ENCODE measurements at regions not wholly inside any gene's neighbourhood (a gene's known extent, or its start where the extent isn't known, plus 50 kb on each side); places are given as distances from the start of the nearest gene placed in this dataset.

- peak; percentile 63 for DNase-seq (ENCODE audit: low read depth)
These were observed 101.8 kb downstream of the SAMD9 start for GRCh38 chr7:93015779-93016481.

DNA sequence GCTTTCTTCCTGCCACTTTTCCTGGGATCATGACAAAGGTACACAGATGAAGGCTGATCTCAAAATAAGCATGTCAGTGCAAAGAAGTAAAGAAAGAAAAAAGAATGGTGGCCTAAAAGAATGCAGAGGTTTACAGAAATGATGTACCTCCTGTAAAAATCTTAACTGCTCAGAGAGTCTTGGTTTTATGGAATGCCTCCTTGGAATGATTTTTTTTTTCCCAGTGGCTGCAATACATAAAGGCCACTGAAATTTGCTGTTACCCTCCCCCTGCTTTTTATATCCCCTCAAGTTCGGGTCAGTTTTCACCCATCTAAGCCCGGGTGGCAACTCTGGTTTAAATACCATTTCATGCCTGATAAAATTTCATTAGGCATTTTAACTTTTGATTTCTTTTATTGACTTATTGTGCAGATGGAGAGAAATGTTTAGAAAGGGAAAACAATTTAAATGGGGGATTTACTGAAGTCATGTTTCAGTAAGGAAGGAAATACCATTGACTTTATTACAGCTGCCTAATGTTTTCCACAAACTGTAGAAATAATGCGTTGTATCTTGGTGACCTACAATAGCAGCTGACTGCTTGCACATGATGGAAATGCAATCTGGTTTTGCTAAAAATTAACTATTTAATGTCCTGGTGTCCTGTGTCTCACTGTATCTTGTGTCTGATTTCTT lies 102.5 kb downstream of the SAMD9 start:
- no peak for DNase-seq (ENCODE audit: low read depth)

DNA sequence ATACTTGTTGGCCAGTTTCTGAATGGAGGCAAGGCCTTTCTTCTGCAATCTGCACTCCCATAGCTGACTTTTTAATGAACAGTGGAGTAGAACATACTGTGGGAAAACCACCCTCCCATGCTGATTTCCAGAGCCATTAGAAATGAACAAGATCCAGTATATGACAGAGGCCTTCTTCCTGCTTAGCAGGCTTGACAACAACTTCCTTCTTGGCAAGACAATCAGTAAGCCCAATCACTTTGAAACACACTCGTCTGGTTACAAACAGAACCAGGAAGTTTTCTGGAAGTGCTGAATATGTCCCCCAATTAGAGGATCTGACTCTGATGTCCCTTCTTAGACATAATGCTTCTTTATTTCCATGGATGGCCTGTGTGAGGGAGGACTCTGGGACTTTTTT lies 103.4 kb downstream of the SAMD9 start:
- DNase-seq (ENCODE audit: low read depth), result peak; percentile 29

GRCh38 chr7:93013446-93014061 lies 104.2 kb downstream of the SAMD9 start:
- no peak for DNase-seq (ENCODE audit: low read depth)

DNA sequence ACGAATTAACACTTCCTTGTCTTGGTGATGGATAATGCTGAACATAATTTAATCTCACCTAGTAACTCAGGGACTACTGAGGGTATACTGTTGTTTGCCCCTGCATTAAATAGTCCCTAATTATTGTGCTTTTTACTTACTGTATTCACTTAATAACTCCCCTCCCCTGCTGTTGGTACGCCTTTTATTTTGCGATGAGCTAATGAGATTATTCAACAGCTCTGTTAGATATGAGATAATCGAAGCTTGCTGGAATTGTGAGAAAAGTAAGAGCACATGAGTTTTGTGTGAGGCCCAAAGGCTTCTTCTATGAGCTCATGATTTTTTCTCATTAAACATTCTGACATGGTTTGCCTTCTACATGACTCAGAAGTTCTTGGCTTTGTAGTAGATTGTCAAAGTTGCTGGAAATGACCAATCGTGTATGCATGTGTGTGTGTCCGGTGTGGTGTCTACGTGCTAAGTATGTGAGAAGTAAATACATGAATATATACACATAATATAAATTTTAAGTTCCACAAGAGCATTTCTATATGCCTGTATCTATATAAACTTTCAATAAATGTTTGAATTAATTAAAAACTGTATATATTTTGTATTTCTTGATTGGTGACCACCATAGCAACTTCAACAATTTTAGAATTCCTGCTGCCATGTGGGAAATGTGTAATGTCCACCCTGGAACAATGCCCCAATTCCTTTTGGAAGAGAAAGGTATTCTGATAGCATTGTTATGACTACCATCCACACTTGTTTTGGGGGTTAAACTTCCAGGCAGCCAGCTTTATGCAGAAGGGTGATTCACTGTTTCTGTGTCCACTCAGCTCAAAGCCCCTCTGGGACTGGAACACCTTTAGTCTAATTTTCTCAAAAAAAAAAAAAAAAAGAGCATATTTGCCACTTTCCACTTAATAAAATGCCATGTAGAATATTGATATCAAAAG lies 106.2 kb downstream of the SAMD9 start:
- DNase-seq (ENCODE audit: low read depth), result no peak

GRCh38 chr7:93008833-93009232 lies 108.9 kb downstream of the SAMD9 start:
- DNase-seq (ENCODE audit: low read depth), result no peak

GRCh38 chr7:93006480-93007095 lies 111.2 kb downstream of the SAMD9 start:
- DNase-seq (ENCODE audit: low read depth), result no peak

DNA sequence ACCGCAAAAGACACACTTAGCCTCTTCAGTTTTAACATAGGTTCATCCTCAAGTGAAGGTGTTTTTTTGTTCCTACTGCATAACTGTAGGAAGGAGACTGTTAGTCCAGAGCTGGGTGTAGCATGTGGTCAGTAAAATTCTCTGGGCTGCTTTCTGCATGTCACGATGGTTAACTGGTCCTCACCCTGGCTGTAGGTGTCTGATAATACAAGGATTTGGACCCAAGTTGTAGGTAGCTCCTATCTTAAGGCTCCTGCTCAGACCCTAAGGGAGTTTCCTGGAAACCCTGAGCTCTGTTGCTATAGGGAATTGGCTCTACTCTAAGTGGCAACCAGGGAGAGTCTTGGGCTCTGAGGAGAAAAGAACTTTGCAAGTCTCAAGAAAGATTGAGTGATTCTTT lies 112.9 kb downstream of the SAMD9 start:
- no peak for DNase-seq (ENCODE audit: low read depth)

DNA sequence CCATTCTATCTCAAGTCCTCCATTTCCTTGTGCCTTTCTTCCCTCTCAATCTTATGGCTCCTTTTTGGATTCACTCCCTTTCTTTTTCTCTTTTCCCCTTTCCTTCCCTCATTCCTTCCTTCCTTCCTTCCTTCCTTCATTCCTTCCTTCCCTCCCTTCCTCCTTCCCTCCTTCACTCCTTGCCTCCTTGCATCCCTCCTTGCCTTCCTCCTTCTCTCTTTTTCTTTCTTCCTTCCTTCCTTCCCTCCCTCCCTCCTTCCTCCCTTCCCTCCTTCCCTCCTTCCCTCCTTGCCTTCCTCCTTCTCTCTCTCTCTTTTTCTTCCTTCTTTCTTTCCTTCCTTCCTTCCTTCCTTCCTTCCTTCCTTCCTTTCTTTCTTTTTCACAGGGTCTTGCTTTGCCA lies 120.1 kb downstream of the SAMD9 start:
- no peak for DNase-seq (ENCODE audit: low read depth)

DNA sequence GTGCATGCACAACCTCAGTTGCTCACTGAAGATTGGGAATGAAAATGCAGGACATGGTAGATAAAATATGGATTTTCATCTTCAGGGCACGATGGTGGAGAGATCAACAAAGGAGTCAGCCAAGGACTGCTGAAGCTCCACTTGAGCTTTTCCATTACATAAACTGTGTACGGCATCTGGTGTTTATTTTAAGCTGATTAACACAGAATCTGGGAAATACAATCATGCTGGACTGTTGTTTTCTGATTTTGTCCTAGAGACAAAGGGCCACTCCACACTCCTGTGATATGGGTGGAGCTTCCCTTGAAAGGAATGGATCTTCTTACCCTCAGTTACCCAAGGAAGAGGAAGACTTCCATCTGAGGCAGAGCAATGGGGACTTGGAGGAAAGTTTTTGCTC lies 120.6 kb downstream of the SAMD9 start:
- no peak for DNase-seq (ENCODE audit: low read depth)

DNA sequence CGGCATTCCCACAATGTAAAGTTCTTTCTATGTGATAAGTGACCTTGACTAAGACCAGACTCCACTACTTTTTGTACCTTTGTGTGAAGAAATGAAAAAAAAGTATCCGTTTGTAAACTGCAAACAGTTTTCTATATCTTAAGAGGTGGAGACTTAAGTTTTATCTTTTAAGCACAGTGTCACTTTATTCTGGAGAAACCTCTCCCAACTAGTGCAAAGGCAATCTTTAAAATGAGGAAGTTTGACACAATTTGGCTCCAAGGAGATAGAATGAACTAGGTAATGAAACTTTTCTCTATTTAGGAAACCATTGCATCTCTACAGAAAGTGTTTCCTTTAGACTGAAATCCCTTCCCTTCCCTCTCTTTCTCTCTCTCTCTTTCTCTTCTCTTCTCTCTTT lies 122.9 kb downstream of the SAMD9 start:
- no peak for DNase-seq (ENCODE audit: low read depth)

- DNase-seq (ENCODE audit: low read depth), result no peak
These were observed 124.8 kb downstream of the SAMD9 start for GRCh38 chr7:92992932-92993331.

DNA sequence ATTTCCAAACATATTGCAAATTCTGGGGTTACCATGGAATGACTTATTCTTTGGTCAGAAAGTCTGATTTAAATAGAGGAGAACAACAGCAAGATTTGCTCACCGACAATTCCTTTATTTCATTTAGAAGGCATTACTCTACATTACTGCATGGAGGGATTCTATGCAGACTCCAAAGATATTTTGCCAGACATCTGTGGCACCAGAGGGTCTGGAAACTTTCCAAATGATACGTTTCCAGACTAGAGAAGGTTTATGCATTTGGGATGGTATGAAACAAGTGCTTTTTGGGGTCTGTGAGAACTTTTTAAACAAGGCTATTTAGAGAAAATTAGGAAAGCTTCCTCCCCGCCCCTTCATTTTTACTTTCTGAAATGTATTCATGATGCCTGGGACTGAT lies 125.3 kb downstream of the SAMD9 start:
- DNase-seq (ENCODE audit: low read depth), result no peak

GRCh38 chr7:92991190-92991589 lies 126.6 kb downstream of the SAMD9 start:
- no peak for DNase-seq (ENCODE audit: low read depth)

DNA sequence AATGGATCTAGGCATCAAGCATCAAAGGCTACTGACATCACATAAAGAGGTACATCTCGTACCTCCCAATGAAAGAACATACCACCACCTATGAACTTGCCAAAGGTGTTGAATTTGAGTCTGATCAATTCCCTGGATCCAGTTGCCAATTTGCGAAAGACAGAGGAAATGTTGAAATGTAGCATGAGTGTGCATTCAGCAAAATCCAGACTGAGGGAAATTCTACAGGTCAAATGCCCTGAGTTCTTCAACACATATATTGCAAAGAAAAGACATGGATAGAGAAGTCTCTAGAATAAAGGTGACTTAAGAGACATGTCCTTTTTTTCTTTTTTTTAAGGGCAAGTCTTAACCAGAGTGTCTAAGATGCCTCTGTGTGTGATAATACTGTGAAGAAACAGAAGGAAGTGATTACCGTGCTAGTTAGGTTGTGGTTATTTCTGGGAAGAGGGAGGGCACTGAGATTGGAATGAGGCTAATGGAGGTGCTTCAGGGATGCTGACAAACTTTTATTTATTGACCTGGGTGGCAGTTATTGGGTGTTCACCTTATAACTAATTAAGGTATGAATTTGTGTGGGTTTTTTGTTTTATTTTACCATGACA lies 128.7 kb downstream of the SAMD9 start:
- DNase-seq (ENCODE audit: low read depth), result no peak

DNA sequence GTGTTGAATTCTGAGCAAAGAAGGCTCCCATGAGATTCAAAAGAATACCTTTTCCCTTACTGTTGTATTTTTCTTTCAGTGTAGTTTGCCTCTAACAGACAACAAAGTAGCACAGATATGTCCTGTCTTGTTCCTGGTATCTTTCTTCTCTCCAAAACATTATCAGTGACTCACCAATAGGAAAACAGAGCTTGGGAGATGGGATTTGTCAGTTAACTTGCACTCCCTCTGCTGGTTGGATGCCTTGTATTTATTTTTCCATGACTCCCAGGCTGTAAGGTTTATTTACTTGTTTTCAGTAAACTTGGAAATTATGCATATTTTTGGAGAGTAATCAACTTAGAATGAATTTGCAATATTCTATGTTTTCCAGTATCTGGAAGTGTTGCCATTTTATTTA lies 129.7 kb downstream of the SAMD9 start:
- DNase-seq (ENCODE audit: low read depth), result peak; percentile 9

DNA sequence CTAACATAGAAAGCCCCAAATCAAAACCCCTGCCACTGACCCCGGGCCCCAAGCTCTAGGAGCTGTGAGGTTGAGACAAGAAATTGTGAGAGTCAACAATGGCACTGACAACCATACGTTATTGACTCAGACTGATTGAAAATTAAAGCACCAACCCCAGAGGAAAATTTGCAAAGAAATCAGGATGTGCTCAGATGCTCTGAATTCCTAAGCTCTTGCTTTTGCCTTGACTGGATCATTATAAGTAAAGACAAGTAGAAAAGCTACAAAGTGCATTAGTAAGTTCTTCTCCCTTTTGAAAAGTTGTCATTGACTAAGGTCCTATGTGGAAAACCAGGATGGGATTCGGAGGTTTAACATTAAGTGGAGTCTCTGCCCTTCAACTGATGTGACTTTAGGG lies 130.2 kb downstream of the SAMD9 start:
- no peak for DNase-seq (ENCODE audit: low read depth)

DNA sequence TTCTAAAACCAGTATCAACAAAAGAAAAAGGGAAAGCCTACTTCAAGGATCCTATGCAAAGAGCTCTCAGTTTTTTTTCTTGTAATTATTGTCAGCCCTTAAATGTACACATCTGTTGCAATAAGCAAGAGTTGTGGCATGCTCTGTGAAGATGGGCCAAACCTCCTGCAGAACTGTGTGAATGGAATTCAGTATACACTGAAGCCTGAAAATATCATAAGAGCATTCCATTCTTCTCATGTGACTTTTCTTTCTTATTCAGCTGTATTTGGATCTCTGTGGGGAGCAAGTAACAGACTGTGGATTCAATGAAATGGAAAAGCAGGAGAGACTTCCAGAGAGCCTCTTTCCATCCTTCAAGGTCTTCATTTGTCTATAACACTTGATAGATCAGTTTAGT lies 130.7 kb downstream of the SAMD9 start:
- DNase-seq (ENCODE audit: low read depth), result no peak

- no peak for DNase-seq (ENCODE audit: low read depth)
These were observed 134.9 kb downstream of the SAMD9 start for GRCh38 chr7:92982928-92983327.

DNA sequence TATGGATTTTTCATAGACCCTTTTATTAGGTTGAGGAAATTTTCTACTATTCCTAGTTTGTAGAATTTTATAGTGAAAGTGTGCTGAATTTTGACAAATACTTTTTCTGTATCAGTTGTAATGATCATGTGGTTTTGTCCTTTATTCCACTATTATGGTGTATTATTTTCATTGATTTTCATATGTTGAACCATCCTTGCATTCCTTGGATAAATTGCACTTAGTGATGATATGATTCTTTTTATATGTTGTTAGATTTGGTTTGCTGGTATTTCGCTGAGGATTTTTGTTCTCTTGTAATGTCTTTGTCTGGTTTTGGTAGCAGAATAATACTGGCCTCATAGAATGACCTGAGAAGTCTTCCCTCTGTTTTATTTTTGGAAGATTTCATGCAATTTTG lies 140.6 kb upstream of the CDK6 start:
- DNase-seq (ENCODE audit: low read depth), result no peak

GRCh38 chr7:92973974-92974373 lies 137.6 kb upstream of the CDK6 start:
- no peak for DNase-seq (ENCODE audit: low read depth)

Measured in CMK (cell line).